ENCODE measurements at regions not wholly inside any gene's neighbourhood (a gene's known extent, or its start where the extent isn't known, plus 50 kb on each side); places are given as distances from the start of the nearest gene placed in this dataset.

DNA sequence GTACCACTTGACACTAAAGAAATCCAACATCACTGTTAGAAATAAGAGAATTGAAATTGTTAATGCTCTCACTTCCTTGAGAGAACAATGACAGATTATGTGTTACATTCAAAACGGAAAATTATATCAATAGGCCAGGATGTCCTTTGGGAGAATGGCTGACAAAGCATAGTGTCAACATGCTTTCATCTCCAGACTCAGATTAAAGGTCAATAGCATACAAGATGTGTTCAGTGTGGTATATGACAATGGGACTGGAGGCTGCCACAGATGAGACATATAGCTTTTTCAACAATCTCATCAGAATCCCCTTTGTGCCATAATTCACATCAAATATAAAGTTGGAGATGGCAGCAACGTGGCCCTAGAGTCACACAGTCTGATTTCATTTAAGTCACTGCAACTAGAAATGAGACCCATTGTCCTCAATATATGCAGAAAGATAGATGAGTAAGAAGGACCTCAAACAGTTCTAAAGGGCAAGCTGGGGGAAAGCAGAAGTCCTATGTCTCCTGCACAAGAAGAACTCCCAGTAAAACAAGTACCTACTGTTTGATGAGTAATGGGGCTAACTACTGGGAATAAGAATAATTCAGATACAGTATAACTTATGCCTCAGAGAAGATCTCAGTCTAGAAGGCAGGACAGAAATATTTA is 327.9 kb downstream of the TTLL7 start:
- DNase-seq, result no peak

DNA sequence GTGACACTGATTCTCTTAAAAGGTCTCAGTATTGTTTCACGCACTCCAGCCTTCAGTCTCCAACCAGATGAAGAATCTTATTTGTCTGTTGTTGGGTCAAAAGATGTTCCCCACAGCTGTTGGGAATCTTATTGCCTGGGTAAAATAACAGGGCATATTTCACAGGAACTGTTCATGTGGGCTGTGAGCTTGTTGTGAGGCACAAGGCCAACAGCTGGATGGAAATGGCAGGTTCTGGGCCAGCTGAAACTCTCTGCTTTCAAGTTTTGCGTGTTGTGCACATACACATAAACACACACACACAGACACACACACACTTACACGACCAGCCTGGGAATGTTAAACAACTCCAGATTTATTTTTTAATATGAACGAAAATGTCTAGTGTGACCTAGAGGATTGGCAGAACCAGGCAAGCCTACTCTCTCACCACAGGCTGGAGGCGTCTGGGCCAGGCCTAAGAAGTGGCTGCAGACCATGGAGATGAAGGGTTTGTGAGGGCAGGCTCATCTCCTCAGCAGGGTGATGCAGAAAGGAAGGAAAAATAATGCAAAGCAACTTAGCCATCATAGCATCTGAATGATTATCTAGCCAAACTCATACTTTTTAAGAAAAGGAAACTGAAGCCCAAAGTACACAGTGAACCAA is 357.0 kb downstream of the TTLL7 start:
- DNase-seq, result no peak

DNA sequence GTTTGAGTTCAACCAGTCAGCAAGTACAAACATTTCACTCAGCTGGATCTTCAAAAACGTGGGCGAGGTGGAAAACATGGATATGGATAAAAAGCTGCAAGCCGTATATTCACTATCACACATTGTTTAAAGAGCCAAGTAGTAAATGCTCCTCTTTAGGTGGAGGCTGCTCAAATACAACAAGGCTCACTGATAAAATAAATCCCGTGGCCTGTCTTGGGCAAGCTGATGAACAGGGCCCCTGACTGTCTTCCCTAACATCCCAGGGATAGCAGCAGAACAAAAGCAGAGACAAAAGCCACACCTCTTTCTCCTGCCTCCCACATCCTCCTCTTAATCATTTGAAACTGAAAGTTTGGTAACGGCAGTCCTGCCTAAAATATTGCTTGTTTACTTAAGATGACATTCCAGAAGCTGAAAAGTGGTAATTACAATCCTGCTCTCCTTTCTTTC is 357.7 kb downstream of the TTLL7 start:
- no peak for DNase-seq

DNA sequence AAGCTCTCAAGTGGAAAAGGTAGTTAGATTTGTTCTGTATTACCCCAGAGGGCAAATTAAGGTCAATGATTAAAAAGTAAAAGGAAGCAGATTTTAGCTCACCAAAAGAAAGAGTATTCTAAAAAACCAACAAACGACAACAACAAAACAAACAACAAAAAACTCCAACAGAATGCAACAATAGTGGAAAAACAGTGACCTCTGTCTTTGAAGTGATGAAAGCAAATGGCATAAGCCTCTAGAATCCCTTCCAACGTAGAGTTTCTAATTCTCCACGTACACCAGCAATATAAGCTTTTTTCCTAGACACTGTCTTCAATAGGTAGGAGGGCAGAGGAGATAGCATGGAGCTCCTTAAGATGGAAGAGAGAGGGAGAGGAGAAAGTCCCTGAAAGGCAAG is 359.1 kb downstream of the TTLL7 start:
- no peak for DNase-seq

DNA sequence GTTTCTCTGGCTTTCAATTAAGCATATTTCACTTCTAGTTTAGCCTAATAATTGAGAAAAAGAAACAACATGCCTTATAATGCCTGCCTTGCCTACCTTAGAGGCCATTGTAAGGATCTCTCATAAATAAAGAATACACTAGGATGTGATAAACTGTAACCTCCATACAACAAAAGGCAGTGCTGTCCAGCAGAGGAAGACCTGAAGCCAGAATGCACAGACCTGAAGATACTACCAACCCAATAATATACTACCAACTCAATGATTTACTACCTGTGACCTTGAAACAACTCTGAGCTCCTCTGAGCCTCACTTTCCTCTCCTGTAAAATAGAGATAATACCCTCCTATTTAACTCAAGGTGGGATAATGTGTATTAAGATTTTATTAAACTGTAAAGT is 361.3 kb downstream of the TTLL7 start:
- DNase-seq, result no peak

DNA sequence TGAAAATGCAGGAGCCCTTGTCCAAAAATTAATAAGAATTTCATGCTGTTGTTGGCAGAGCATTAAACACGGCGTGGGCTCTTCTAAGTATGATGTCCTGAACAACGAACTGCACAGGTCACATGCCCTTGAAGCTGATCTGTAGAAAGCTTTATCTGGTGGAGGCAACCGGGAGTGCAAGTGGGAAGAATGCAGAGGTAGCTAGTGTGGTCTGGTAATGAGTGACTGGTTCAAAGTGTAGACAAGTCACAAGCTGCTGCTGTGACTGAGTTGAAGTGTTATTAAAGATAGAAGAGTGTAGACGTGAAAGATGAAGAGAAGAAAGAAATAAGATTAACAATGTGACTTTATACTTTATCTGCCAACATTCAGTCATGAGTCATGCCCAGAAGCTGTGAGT is 361.9 kb downstream of the TTLL7 start:
- no peak for DNase-seq

DNA sequence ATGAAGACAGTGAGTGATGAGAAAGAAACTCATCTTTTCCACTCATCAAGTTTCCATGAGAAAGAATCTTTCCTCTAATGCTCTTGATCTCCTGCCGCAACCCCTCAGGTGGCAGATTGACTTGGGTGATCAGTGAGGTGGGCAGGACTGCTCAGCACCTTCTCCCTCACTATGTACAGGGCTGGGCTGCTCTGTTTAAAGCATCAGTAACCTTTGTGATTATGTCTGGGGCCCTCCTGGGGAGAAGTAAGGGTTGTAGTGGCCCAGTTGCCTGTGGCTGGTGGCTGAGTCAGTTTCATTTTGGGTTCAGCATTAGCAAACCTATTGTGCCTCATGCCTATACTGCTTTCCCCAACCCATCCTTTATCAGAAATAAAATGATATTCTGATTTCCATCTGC is 366.0 kb downstream of the TTLL7 start:
- DNase-seq, result no peak

DNA sequence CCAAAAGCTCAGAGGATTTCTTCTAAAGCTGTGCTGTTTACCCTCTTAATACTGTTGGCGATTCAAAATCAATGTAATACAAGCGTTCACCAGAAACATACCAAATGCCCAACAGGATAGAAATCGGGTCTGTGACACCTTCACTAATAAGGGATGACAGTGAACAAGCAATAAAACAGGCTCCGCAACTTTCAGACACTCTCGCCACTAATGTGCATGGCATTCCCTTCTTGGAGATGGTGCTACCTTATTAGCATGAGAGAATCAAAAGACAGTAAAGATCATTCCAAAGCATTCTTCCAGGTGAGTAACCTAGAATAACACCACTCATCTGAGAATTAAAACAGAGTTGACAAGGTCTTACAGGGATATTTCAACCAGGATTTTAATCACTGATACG is 367.1 kb downstream of the TTLL7 start:
- no peak for DNase-seq

DNA sequence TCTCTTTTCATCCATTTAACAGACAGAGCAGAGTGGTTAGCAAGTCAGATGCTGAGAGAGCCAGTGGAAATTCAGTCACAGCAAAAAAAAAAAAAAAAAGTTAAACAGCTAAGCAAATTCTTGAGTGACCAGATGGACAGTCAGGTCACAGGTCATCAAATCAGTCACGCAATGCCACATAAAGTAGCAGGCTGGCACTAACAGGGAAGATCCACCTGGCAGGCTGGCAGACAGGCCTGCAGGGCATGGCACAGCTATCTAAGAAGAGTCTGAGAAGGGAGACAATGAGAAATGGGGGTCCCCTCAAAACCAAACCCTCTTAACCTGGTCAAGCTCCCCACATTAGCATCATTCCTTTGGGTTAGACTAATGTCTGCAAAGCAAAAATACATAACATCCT is 371.9 kb downstream of the TTLL7 start:
- no peak for DNase-seq

DNA sequence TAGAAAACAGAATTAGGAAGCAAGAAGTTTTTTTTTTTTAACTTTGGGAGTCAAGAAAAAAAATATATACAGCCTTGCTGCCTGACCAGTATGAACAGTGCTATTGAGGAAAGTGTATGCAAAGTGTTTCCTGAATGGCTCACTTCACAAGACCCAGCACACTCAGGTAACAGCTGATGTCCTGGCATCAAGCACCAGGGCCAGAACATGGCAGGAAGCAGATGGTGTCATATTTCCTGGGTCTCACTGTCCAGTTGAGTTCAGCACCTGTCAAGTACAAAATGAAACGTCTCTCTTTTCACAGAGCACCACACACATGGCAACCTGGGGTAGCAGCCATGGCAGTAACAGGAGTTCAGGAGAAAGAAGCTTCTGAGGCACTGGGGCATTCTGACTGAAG is 372.3 kb downstream of the TTLL7 start:
- DNase-seq, result peak; percentile 46

DNA sequence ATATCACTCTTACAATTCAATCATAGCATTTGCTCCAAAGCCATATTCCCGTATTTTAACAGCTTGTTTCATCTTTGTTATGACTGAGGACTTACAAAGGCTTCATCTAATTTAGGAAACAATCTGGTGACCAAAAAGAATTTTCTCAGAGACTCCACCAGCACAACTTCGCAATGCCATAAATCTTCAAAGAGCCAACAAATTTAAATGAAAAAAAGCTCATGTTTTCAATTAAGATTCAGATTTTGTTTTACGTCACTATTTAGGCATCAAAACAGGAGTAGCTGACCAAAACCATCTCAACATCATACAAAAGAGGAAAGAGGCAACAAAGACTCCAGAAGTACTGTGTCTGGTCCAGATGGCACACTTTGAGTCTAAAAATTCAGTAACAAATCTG is 373.3 kb downstream of the TTLL7 start:
- DNase-seq, result no peak

DNA sequence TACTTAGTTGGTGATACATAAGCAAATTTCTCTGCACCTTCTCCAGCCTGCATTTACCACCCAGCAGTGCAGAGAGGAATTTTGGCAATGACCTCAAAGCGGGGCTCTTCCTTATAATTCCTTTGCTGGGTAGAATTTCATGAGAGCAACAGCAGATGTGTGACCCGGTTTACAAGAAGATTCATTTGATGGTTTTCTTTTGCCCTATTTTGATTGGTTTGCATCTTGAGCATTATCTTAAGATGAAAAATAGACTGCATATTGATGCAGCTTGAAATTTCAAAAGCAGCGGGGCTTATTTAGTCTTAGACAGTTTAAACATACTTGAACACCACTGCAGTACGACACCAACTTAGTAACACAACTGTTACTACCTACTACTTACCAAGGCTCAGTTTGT is 378.9 kb downstream of the TTLL7 start:
- no peak for DNase-seq

DNA sequence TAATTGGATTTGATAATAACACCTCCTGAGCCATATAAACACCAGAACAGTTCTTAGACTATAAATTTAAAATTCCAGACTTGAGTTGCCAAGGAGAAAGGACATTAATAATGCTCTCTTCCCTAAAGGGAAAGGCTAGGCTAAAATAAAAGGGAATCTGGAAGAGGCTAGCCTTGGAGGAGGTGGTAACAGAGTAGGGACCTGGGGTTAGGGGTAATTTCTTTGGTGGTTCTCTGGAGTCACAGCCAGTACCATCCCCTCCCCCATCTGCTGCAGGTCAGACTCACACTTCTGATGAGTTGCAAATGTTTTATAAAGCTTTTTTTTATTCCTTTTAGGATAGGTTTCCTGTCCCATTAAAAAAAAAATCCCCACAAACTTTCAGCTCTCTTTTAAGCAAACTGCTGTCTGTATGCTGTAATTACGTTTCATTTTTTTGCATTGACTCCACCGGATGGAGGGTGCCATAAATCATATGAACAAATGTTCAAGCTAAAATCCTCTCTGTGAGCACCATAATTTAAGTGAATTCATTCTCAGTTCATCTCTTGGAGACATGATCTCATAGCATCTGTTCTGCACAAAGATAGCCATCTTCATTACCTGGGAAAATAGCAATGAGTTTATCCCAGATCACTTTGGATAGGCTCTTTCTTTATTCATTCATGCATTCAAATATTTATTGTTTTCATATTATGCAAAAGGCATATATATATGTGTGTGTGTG is 379.6 kb downstream of the TTLL7 start:
- DNase-seq, result peak; percentile 5

DNA sequence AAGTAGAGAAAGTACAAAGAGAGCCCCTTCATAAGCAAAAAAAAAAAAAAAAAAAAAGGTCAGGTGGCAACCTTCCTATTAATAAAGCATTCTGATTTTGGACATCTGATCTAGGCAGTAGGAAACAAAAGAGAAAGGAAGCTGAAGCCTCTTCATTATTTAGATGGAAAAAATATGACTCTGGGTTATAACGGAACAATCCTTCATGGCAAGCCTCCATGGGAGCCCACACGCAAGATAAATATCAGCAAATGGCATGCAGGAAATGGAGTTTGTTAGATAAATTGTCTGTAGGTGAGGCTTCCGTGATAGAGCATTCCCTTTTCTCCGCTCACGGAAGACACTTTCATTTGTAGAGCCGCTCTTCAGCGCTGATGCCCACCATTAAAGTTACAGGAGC is 381.0 kb downstream of the TTLL7 start:
- no peak for DNase-seq

DNA sequence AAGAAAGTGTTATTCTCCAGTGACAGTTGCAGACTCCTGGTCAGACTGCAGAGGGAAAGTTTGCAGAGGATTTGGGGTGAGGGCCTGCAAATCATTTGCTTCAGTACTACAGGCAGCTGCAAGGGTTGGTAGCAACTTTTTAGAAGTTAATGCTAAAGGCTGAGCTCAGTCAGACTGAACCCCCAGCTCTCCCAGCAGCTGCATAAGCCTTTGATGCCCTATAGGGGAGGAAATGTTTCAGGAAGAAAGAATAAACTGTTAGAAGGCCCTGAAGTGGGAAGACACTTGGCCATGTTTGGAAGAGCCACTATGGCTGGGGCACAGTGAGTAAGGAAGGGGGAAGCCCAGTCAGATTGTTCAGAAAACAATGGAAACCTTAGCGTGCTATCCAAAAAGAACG is 383.6 kb downstream of the TTLL7 start:
- DNase-seq, result no peak

DNA sequence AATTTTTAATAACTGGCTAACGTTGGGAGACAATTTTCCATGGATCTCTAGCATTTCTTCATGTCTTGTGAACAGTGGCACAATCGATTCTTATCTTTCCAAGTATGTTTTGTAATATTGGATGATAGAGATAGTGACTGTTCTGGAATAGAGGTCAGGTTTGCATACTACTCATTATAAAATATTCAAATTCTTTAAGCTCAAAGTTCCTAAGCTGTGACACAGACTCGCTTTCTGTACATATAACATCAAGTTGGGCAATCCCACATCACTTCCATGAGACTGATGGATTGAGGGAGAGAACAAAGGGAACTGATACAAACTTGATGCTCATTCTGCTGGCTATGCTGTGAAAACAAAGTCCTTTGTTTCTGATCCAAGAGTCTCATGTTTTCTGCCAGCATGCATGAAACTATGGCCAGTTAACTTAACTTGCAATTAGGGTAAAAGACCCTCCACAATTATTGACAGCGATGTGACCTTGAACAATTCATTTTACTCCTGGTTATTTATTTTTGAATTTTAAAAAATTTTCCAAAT is 392.4 kb downstream of the TTLL7 start:
- DNase-seq, result no peak

DNA sequence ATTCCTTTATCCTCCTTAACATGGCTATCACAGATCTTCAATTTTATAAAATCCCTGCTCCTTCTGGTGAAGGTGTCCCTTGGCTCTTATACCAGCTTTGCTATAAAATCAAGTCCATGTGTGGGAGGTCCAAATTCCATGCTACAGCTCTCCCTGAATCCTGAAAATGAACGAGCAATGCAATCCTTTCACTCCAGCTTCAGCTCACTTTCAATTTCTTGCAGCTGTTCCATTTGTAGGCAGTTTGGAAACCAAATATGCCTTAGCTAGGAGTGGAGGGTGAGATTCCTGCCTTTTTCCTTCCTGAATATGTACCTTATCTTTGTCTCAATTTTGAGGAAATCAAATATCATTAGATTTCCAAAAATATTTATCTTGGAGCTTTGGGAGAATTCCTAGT is 402.6 kb downstream of the TTLL7 start:
- no peak for DNase-seq

DNA sequence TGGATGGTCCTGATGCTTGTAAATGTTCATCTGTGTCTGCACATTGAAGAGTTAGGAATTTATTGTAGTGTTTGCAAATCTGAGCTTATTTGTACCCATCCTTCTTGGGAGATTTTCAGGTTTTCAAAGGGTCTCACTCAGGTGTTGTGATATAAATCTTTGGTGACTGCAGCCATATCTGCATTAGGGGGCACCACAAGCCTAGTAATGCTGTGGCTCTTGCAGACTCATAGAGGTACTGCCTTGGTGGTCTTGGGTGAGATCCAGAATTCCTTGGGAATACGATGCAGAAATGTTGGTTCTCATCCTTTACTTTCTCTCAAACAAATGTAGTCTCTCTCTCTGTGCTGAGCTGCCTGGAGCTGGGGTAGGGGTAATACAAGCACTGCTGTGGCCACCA is 405.9 kb downstream of the TTLL7 start:
- DNase-seq, result no peak

DNA sequence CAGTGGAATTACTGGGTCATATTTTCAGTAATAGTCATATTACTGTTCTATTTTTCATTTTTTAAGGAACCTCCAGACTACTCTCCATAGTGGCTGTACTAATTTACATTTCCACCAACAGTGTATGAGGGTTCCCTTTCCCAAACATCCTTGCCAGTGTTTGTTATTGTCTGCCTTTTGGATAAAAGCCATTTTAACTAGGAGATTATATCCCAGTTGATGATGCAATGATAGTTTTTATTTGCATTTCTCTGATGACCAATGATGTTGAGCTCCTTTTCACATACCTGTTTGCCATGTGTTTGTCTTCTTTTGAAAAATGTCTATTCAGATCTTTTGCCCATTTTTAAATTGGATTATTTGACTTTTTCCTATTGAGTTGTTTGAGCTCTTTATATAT is 410.8 kb downstream of the TTLL7 start:
- no peak for DNase-seq

DNA sequence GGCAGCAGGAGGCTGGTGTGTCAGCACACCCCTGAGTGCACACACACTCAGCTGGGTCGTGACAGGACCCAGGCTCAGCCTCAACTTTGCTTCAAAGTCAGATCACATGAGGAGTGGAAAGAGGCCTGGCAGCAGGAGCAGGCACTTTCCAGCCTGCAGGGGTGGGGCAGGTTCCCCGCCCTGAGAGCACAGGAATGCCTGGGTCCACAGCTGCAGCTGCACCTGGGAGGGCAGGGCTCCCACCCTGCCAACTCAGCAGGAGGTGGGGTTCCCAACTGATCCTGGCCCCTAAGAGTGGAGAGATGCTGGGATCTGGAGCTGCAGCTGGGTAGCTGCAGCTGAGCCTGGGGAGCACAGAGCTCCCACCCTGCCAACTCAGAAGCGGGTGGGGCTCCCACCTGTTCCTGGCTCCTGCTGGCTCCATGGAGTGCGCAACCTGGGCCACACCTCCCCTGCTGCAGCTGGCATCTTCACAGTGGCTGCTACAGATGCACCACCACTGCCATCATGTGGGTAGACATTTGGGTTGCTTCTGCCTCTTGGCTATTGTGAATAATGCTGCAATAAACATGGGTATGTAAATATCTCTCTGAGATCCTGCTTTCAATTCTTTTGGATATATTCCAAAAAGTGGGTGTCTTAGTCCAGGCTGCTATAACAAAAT is 415.4 kb downstream of the TTLL7 start:
- DNase-seq, result peak; percentile 26

DNA sequence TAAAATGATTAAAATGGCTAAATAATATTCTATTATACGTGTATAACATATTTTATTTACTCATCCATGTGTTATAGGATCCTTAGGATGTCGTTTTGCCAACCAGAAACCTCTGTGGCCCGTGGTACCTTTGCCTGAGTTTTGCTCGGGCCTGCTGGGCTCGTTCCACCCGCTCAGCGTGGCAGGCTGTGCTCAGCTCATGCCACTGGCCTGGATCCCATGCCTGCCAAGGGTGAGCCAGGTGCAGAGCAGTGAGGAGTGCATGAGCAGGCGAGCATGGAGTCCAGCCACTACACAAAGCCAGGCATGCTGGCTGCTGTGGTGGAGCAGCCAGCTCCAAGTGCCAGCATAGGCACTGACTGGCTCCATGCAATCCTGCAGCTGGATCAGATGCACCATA is 417.2 kb downstream of the TTLL7 start:
- DNase-seq, result no peak

DNA sequence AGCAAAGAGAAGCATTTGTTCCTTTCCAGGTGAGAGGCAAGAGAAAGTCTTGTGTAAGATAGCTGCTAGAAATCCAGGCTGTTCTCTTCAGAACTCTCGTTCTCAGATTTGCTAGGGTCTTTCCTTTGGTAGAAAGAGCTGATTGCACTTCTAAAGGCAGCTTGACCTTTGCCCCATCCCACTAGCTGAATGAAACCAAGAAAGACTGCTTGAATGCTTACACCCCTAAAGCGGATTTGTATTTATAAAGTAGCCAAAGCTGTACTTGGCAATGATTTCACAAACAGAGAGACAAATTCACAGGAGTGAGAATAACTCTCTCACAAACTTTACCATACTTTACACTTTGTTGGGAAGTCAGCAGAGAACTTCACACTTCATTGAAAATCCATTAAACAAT is 424.1 kb downstream of the TTLL7 start:
- no peak for DNase-seq

DNA sequence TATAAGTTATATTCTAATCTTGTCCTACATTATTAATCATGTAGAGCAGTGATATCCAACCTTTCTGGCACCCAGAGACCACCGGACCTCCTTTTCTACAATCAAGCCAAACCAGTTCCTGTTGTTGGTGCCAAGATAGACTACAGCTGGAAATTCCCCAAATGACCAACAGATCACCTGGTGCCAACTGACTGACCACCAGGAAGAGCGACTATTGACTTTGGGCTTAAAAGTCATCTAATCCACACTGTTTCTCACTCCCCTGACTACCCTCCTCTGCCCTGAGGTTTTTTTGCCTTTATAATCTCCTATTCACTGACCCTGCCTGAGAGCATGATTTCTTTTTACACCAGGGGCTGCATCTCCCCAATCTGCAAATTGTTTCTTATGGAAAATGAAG is 425.2 kb downstream of the TTLL7 start:
- DNase-seq, result no peak

DNA sequence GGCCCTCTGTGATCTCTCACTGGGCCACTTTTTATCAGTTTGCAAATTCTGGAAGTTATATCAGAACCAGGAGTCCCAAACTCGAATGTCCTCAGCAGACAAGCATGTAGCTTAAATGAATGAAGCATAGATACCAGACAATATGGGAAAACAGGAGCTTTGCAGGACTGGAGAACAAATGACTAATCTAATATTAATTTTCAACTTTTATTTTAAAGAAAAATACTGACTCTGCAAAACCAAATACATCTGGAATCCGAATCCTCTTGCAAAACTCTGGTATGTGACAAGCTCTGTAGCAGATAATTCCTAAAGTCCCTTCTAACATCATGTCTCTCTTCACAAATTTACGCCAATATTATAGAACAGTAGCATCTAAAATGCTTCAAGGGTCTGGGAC is 427.4 kb downstream of the TTLL7 start:
- DNase-seq, result no peak

Data from NCI-H748 treated with DMSO at 0.1 percent for 48 hours (cell line).